RWPE2 (cell line): ENCODE measurements at regions not wholly inside any gene's neighbourhood (a gene's known extent, or its start where the extent isn't known, plus 50 kb on each side); places are given as distances from the start of the nearest gene placed in this dataset.

Source experiments
- ATAC-seq: fragments of 200-7000 bp; cut with Tn5 transposase; 3 replicates; pipeline ENCODE4 v1.9.1; 2021; ENCODE audit warnings: low read depth
- DNase-seq: peaks from one replicate; pipeline ENCODE4 v3.0.0-alpha.2; 2020; ENCODE audit warnings: low spot score
- H3K27ac ChIP-seq: fragments of 450-650 bp; 2 replicates; pipeline ENCODE4 v1.5.1; 2017; ENCODE audit warnings: mild to moderate bottlenecking; ENCODE audit not compliant: poor library complexity, severe bottlenecking
- H3K27me3 ChIP-seq: fragments of 250-450 bp; sonication (Bioruptor Pico); 2 replicates; pipeline ENCODE4 v1.5.1; 2021; ENCODE audit warnings: mild to moderate bottlenecking, moderate library complexity; ENCODE audit not compliant: insufficient read depth, poor library complexity, severe bottlenecking
- H3K36me3 ChIP-seq: fragments of 250-450 bp; sonication (Bioruptor Pico); 2 replicates; pipeline ENCODE4 v1.5.1; 2020; ENCODE audit warnings: low read depth, mild to moderate bottlenecking, moderate library complexity
- H3K4me1 ChIP-seq: fragments of 250-450 bp; sonication (Bioruptor Pico); 2 replicates; pipeline ENCODE4 v1.5.1; 2021; ENCODE audit warnings: mild to moderate bottlenecking, moderate library complexity; ENCODE audit not compliant: insufficient read depth, poor library complexity, severe bottlenecking
- H3K4me3 ChIP-seq: fragments of 250-450 bp; sonication (Bioruptor Pico); 2 replicates; pipeline ENCODE4 v1.5.1; 2021; ENCODE audit warnings: mild to moderate bottlenecking, moderate library complexity; ENCODE audit not compliant: severe bottlenecking
- H3K9me3 ChIP-seq: fragments of 250-450 bp; sonication (Bioruptor Pico); 2 replicates; pipeline ENCODE4 v1.5.1; 2021; ENCODE audit warnings: mild to moderate bottlenecking, moderate library complexity; ENCODE audit not compliant: severe bottlenecking
- CTCF ChIP-seq: fragments of 450-650 bp; IDR thresholded peaks from one replicate; pipeline ENCODE4 v1.5.1; 2017; ENCODE audit warnings: mild to moderate bottlenecking, moderate library complexity; ENCODE audit not compliant: poor library complexity, severe bottlenecking

GRCh38 chr1:106277786-106278185 is 778.7 kb upstream of the PRMT6 start:
- Histone ChIP-seq H3K36me3 (no peaks in the 10 kb centered on the region), H3K27me3 (no peaks in the 10 kb centered on the region), H3K4me3 (no peak overlapping the region), H3K9me3 (no peaks in the 10 kb centered on the region), H3K27ac (no peak overlapping the region), H3K4me1 (no peaks in the 10 kb centered on the region)
- DNase-seq (no peak), ATAC-seq (no peak)
- no peak for TF ChIP-seq CTCF

GRCh38 chr1:106278716-106279115 is 777.8 kb upstream of the PRMT6 start:
- H3K27ac ChIP-seq = no peak overlapping the region
- H3K27me3 ChIP-seq = no peaks in the 10 kb centered on the region
- TF ChIP-seq CTCF = no peak
- H3K9me3 ChIP-seq = no peaks in the 10 kb centered on the region
- no peaks in the 10 kb centered on the region for H3K36me3 ChIP-seq
- DNase-seq (no peak), ATAC-seq (no peak)
- H3K4me1 ChIP-seq = no peaks in the 10 kb centered on the region
- no peak overlapping the region for H3K4me3 ChIP-seq

GRCh38 chr1:106289265-106289928 is 767.1 kb upstream of the PRMT6 start:
- DNase-seq (no peak), ATAC-seq (no peak)
- TF ChIP-seq CTCF = no peak
- Histone ChIP-seq H3K9me3 (no peaks in the 10 kb centered on the region), H3K4me3 (no peak overlapping the region), H3K27ac (no peak overlapping the region), H3K4me1 (no peaks in the 10 kb centered on the region), H3K27me3 (no peaks in the 10 kb centered on the region), H3K36me3 (no peaks in the 10 kb centered on the region)

- no peaks in the 10 kb centered on the region for H3K9me3 ChIP-seq
- ATAC-seq = no peak
- no peaks in the 10 kb centered on the region for H3K36me3 ChIP-seq
- H3K27ac ChIP-seq = no peak overlapping the region
- no peaks in the 10 kb centered on the region for H3K27me3 ChIP-seq
- TF ChIP-seq CTCF = no peak
- H3K4me3 ChIP-seq = no peak overlapping the region
- DNase-seq = no peak
- H3K4me1 ChIP-seq = no peaks in the 10 kb centered on the region
Observed at GRCh38 chr1:106290805-106291501, 765.5 kb upstream of the PRMT6 start.

- no peaks in the 10 kb centered on the region for H3K4me1 ChIP-seq
- H3K36me3 ChIP-seq = no peaks in the 10 kb centered on the region
- no peak overlapping the region for H3K27ac ChIP-seq
- no peaks in the 10 kb centered on the region for H3K9me3 ChIP-seq
- no peaks in the 10 kb centered on the region for H3K27me3 ChIP-seq
- ATAC-seq (no peak), DNase-seq (no peak)
- H3K4me3 ChIP-seq = no peak overlapping the region
- TF ChIP-seq CTCF = no peak
Observed at GRCh38 chr1:106292130-106292529, 764.3 kb upstream of the PRMT6 start.
